Mammary epithelial cell (primary cell): ENCODE measurements at regions not wholly inside any gene's neighbourhood (a gene's known extent, or its start where the extent isn't known, plus 50 kb on each side); places are given as distances from the start of the nearest gene placed in this dataset.

Source experiments
- EZH2 ChIP-seq: IDR thresholded peaks from 2 replicates; pipeline ENCODE4 v1.6.1; 2012; ENCODE audit warnings: low read length, inconsistent platforms, borderline replicate concordance
- TF ChIP-seq, protein P1 (sequence below), 2 donors: IDR thresholded peaks in 1 of 2; conservative IDR thresholded peaks in 1 of 2; 2 replicates each; pipeline ENCODE4 v1.5.1; 2011 to 2012; ENCODE audit warnings: inconsistent platforms in 2 of 2, low read length in 2 of 2, mild to moderate bottlenecking in 2 of 2, control low read depth in 1 of 2, low read depth in 1 of 2; ENCODE audit not compliant: insufficient read depth in 1 of 2; ENCODE audit errors: extremely low read depth in 1 of 2

DNA sequence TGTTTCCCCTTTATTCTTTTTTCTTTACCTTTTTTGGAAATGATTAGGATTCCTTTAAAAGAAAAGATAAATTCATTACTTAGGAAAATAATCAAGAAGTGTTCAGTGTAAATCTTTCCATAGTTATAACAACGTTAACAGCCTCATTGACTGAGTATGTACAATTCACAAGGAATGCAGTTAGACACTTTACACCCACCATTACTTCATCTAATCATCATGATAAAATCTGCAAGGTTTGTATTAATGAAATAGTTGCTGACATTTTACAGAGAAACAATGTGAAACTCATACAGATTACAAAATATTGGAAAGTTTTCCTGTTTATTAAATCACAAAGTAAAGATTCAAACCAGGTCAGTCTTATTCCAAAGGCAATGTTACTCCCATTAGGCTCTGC, 59.3 kb upstream of the NEGR1 start:
- TF ChIP-seq, protein P1, sequence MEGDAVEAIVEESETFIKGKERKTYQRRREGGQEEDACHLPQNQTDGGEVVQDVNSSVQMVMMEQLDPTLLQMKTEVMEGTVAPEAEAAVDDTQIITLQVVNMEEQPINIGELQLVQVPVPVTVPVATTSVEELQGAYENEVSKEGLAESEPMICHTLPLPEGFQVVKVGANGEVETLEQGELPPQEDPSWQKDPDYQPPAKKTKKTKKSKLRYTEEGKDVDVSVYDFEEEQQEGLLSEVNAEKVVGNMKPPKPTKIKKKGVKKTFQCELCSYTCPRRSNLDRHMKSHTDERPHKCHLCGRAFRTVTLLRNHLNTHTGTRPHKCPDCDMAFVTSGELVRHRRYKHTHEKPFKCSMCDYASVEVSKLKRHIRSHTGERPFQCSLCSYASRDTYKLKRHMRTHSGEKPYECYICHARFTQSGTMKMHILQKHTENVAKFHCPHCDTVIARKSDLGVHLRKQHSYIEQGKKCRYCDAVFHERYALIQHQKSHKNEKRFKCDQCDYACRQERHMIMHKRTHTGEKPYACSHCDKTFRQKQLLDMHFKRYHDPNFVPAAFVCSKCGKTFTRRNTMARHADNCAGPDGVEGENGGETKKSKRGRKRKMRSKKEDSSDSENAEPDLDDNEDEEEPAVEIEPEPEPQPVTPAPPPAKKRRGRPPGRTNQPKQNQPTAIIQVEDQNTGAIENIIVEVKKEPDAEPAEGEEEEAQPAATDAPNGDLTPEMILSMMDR (conservative IDR thresholded peaks at IDR 0.05 in 1 of 2, IDR thresholded peaks at IDR 0.05 in 1 of 2; ENCODE audit: extremely low read depth in 1 of 2, insufficient read depth in 1 of 2, low read depth in 1 of 2, low read length in 2 of 2), result no peak
- no peak for TF ChIP-seq EZH2
